ENCODE measurements at regions not wholly inside any gene's neighbourhood (a gene's known extent, or its start where the extent isn't known, plus 50 kb on each side); places are given as distances from the start of the nearest gene placed in this dataset.
"Not testable (repeated sequence)": the region's sequence is repeated elsewhere in the genome, so short reads cannot be mapped to it uniquely, and the experiment has no call there.

DNA sequence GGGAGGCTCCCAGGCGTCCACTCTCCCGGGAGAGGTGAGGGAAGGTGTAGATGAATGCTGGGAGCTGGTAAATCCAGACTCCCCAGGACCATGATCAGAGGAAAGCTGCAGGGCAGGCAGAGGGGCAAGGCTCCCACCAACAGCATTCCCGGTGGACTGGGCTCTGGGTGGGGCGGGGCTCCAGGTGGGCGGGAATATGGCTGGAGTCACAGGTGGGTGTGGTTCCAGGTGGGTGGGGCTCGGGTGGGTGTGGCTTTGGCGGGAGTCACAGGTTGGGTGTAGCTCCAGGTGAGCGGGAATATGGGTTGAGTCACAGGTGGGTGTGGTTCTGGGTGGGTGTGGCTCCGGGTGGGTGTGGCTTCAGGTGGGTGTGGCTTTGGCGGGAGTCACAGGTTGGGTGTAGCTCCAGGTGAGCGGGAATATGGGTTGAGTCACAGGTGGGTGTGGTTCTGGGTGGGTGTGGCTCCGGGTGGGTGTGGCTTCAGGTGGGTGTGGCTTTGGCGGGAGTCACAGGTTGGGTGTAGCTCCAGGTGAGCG, 117.7 kb downstream of the FAM53A start:
- TF ChIP-seq, protein P1, sequence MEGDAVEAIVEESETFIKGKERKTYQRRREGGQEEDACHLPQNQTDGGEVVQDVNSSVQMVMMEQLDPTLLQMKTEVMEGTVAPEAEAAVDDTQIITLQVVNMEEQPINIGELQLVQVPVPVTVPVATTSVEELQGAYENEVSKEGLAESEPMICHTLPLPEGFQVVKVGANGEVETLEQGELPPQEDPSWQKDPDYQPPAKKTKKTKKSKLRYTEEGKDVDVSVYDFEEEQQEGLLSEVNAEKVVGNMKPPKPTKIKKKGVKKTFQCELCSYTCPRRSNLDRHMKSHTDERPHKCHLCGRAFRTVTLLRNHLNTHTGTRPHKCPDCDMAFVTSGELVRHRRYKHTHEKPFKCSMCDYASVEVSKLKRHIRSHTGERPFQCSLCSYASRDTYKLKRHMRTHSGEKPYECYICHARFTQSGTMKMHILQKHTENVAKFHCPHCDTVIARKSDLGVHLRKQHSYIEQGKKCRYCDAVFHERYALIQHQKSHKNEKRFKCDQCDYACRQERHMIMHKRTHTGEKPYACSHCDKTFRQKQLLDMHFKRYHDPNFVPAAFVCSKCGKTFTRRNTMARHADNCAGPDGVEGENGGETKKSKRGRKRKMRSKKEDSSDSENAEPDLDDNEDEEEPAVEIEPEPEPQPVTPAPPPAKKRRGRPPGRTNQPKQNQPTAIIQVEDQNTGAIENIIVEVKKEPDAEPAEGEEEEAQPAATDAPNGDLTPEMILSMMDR (IDR thresholded peaks at IDR 0.05), result not testable (repeated sequence)
- TF ChIP-seq EZH2 (IDR thresholded peaks at IDR 0.05; ENCODE audit: borderline replicate concordance, insufficient read depth, low read depth, low read length, poor library complexity, severe bottlenecking), result not testable (repeated sequence)
